GM21825 (cell line): ENCODE measurements at regions not wholly inside any gene's neighbourhood (a gene's known extent, or its start where the extent isn't known, plus 50 kb on each side); places are given as distances from the start of the nearest gene placed in this dataset.

ENCODE experiments used
- ATAC-seq: cut with Tn5 transposase; IDR thresholded peaks from one replicate; pipeline ENCODE4 v1.9.1; 2021; ENCODE audit warnings: mild to moderate bottlenecking, moderate library complexity; ENCODE audit not compliant: unreplicated experiment

GRCh38 chr4:43242606-43243005 is 350.1 kb downstream of the GRXCR1 start:
- no peak for ATAC-seq

GRCh38 chr4:43243433-43244116 is 351.1 kb downstream of the GRXCR1 start:
- no peak for ATAC-seq

GRCh38 chr4:43244688-43245382 is 352.3 kb downstream of the GRXCR1 start:
- peak; percentile 98 for ATAC-seq

- no peak for ATAC-seq
Measured at GRCh38 chr4:43251841-43252240, 359.3 kb downstream of the GRXCR1 start.

DNA sequence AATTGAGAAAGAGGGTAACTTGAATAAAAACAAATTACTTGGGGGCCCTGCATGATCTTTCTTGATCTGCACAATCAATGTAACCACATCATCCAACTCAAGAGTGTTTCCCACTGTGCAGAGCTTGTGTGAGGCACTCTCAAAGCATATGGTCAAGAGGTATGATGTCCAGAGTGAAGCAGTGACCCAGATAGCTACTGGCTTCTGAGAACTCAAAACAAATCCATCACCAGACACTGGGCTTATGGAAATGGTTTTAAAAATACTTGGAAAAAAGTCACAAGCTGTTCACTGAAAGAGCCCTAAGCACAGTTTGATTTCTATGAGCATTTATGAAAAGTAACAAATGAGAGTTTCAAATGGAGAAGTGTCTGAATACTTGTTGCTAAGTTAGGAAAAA is 361.0 kb downstream of the GRXCR1 start:
- ATAC-seq: no peak

DNA sequence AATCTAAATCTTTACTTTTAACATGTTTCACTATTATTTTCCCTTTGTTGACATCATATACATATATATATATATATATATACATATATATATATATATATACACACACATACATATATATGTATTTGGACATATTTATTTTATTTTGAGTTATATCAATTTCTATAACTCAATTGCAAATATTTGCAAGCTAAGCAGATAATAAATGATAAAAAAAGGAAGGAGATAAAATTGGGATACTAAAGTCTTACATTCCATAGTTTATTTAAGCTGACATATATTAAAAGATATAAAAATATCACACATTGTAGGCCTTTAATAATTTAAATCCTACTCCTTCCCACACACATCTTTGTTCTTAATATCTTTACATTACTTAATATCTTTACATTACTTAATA is 372.2 kb downstream of the GRXCR1 start:
- ATAC-seq: no peak

DNA sequence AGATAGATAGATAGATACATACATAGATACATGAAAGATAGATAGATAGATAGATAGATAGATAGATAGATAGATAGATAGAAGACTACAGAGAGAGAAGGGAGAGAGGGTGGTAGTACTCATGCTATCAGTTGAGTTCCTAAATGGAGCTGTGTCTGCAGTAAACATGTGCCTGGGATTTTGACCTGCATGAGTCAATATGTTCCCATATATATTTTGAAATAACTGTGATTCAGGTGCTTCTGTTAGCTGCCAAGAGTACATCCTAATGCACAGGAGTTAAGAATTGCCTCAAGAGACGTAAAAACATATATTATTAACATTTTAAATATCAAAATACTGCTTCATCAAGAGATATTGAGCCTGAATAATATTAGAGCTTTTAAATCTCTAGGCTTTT is 379.4 kb downstream of the GRXCR1 start:
- ATAC-seq: no peak

GRCh38 chr4:43274376-43274775 is 381.9 kb downstream of the GRXCR1 start:
- no peak for ATAC-seq

- no peak for ATAC-seq
Measured at GRCh38 chr4:43275779-43276178, 383.3 kb downstream of the GRXCR1 start.

DNA sequence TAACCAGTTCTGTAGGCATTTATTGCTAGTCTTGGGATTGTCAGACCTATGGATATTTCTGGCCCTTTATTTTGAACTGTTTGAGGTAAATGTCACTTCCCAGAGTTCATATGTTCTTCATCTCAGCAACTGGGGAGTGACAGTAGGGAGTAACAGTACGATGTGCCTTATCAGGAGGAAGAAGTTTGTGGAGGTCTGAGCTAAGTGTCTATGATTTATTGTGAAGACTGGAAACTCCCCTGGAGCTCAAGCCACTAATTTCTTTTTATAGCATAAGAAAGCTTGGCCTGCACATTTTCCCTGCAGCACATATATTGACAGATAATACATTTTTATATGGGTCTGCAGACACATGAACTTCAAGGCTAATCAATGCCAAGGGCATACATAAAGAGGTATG is 383.8 kb downstream of the GRXCR1 start:
- no peak for ATAC-seq

- ATAC-seq: no peak
Measured at GRCh38 chr4:43277003-43277402, 384.5 kb downstream of the GRXCR1 start.

- ATAC-seq: no peak
Measured at GRCh38 chr4:43282534-43282933, 390.0 kb downstream of the GRXCR1 start.

DNA sequence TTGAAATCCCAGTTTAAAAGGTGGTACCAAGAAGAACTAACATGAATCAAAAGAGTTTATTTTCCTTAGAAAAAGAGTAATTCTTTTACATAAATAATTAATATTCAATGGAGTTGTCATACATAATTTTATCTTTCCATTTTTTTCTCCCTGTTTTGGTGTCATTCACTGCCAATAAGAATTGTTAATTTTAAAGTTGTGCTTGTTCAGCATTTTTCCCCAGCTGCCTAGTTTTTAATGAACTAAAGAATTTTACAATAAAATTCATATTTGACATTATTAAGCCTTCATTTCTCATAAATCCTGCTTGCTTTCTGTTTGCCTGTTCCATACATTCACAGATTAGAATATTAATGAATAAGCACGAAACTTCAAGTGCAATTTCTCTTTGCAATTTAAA is 393.6 kb downstream of the GRXCR1 start:
- ATAC-seq: no peak

DNA sequence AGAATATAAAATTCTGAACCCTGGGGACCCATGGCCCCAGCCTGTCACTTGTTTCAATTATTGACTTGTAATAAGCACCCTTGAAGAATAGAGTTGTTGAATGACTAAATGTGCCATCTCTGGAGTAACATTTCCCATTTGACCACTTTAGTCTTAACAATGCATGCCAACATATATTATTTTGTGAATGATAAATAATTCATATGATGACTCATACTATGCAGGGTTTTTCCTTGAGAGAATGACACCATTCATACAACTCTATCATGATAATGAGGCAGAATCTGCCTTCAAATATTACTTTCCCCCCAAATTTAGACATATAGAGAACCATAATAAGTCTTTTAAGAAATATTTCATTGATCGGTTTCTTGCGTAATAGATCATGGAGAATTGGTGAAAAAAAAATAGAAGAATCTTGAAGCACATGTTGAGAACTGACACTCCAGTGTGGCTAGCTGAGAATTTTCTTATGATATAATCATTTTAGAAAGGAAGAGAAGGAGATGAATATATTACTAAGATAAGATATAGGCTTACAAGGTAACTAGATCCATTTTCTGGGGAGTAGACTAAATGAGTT is 404.5 kb downstream of the GRXCR1 start:
- ATAC-seq: no peak

GRCh38 chr4:43316813-43317212 is 424.3 kb downstream of the GRXCR1 start:
- ATAC-seq: no peak

GRCh38 chr4:43325220-43325967 is 432.9 kb downstream of the GRXCR1 start:
- no peak for ATAC-seq

- ATAC-seq: no peak
Measured at GRCh38 chr4:43330288-43330687, 437.8 kb downstream of the GRXCR1 start.

DNA sequence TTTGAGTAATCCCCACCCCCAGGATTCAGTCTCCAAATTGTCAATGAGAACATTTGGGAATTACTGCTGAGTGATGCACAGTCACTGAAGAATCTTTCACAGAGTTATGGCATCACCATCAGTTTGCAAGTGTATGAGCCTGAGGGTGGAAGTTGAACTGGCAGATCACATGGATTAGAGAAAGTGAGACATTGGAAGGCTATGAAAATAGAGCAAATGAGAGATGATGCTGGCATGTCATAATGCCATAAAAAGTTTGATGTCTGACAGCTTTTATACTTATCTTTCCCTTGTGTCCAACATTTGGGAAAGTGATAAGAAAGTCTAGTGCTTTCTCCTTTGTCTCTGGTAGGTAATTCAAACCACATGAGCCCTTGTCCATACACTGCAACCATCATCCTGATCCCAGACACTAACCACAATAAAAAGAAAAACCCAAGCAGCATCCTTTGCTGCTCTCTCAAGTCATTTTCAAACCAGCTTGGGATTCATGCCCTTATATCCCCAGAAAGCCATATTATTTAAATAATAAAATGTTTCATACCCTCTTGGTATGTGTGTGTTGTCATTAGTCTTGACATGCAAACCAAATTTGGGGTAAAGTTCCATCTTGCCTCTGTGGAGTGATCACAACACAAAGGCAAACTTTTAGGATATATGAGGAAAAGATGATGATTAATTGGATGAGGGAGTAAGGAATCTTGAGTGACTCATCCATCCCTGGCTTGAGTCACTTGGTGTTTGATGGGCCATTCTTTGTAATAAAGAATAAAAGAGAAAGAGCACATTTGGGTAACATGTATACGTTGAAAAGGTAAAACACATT is 438.9 kb downstream of the GRXCR1 start:
- ATAC-seq: no peak

DNA sequence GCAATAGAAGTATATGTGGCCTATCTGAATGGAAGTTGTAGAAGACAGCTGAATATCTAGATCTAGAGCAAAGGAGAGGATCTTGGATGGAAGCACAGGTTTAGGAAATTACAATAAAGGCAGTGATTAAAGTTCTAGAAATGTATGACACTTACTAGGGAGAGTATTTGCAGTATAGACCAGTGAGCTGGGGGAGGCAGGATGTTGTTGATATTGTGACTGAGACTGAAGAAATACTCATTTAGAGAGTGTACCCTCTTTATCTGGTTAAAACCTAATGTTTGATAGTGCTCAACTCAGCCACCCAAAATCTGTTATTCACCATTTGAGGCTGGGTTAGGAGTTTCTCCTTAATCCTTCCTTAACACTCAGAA is 439.5 kb downstream of the GRXCR1 start:
- no peak for ATAC-seq

DNA sequence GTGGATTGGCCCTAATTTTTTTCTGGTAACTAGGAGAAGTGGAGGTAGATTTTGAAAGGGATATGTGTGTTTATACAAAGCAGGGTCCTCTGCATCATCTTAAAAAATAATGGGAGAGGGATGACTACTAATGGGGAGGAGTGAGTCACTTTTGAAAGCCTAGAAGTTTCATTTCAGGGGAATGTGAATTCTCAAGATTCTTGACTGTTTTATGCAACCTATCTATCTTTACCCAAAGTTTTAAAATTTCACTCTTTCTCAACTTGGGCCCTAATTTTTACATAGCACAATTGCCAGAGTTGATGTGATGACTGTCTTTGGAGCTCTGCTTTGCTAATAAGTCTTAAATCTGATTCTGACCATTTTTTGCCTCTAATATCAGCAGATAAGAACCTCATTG is 445.2 kb downstream of the GRXCR1 start:
- ATAC-seq: no peak

- no peak for ATAC-seq
Measured at GRCh38 chr4:43339435-43339834, 446.9 kb downstream of the GRXCR1 start.
